SK-N-MC (cell line): ENCODE measurements at regions not wholly inside any gene's neighbourhood (a gene's known extent, or its start where the extent isn't known, plus 50 kb on each side); places are given as distances from the start of the nearest gene placed in this dataset.

ENCODE experiments used
- FOXP2 ChIP-seq: optimal IDR thresholded peaks from 2 replicates; pipeline ENCODE3; 2011; ENCODE audit warnings: mild to moderate bottlenecking, moderate library complexity; ENCODE audit not compliant: insufficient read depth; ENCODE audit errors: extremely low read length, control extremely low read depth
- POLR2AphosphoS5 ChIP-seq: IDR thresholded peaks from 2 replicates; pipeline ENCODE4 v1.6.1; 2012; ENCODE audit warnings: mild to moderate bottlenecking, low read depth, low read length, borderline replicate concordance

DNA sequence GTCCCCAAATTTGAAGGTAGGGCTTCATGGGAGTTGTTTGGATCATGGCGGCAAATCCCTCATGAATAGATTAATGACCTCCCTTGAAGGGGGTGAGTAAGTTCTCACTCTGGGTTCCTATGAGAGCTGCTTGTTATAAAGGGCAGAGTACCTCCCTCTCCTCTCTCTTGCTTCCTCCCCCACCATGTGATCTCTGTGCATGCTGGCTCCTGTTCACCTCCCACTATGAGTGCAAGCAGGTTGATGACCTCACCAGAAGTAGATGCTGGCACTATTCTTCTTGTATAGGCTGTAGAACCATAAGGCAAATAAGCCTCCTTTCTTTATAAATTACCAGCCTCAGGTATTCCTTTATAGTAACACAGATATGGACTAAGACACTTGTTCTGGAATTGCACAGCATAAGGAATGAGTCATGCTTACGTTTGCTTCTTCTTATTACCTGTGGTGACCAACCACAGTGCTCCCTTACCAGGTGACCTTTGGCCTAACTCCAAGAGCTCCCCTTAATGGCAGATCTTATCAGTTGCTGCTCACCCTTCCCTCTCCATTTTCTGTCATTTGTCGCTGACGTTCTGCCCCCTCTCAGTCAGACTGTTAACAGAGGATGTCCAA lies 559.5 kb upstream of the GCFC2 start:
- TF ChIP-seq POLR2AphosphoS5 (no peak), FOXP2 (no peak)
